SH-SY5Y (cell line): ENCODE measurements at regions not wholly inside any gene's neighbourhood (a gene's known extent, or its start where the extent isn't known, plus 50 kb on each side); places are given as distances from the start of the nearest gene placed in this dataset.

Experiments
- GATA2 ChIP-seq: IDR thresholded peaks from 2 replicates; pipeline ENCODE4 v1.6.1; 2011; ENCODE audit warnings: mild to moderate bottlenecking, low read depth, low read length
- GATA3 ChIP-seq: IDR thresholded peaks from 2 replicates; pipeline ENCODE4 v1.6.1; 2011; ENCODE audit warnings: low read depth, mild to moderate bottlenecking, low read length, moderate library complexity

GRCh38 chr7:69020536-69020935 is 577.7 kb upstream of the AUTS2 start:
- TF ChIP-seq GATA3 (no peak), GATA2 (no peak)

DNA sequence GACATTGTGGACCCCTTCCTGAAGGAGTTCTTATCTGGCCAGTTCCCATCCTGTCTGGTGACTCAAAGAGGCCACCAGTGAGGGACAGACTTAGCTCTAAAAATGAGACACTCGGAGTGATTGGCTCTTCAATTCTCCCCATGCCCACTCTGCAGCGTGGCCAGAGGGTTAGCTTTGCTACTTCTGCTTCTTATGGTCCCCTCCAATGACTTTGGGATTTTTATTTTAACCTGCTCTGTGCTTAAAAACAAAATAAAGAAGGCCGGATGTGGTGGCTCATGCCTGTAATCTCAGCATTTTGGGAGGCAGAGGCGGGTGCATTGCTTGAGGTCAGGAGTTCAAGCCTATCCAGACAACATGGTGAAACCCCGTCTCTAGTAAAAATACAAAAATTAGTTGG is 573.0 kb upstream of the AUTS2 start:
- no peak for TF ChIP-seq GATA3
- no peak for TF ChIP-seq GATA2

GRCh38 chr7:69032848-69033247 is 565.4 kb upstream of the AUTS2 start:
- TF ChIP-seq GATA2: no peak
- TF ChIP-seq GATA3: no peak

DNA sequence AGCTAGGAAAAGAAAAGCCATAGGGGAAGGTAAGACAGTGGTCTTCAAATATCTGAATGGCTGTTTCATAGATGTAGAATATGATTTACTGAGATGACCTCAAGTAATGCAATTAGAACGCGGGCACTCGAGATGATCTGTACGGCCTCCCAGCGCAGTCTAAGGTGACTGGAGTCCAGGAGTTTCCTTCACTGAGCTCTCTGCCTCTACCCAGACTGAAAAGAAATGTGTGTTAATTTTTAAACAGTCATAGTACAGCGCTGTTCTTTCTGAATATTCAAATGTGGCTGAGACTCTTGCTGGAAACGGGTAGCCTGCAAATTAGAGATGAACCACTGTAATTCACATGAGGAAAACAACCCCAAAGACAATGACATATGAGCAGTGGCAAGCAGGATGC is 562.4 kb upstream of the AUTS2 start:
- TF ChIP-seq GATA3: no peak

DNA sequence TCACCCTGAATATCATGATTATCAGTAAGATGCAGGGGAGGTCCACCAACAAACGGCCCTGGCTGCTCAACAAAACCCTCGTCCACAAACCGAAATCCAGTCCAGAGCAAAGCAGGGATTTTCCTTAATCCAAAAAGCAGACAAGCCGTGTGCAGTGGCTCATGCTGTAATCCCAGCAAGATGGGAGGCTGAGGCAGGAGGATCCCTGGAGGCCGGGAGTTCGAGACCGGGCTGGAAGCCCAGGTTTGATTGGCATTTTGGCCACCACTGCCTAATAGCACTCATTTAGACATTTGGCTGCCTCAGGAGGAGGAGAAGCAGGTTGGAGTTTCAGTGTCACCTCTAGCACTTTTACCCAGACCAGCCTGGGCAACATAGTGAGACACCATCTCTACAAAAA is 562.0 kb upstream of the AUTS2 start:
- TF ChIP-seq GATA3 (no peak), GATA2 (no peak)

- TF ChIP-seq GATA2: no peak
- TF ChIP-seq GATA3: no peak
Measured at GRCh38 chr7:69038915-69039314, 559.4 kb upstream of the AUTS2 start.

DNA sequence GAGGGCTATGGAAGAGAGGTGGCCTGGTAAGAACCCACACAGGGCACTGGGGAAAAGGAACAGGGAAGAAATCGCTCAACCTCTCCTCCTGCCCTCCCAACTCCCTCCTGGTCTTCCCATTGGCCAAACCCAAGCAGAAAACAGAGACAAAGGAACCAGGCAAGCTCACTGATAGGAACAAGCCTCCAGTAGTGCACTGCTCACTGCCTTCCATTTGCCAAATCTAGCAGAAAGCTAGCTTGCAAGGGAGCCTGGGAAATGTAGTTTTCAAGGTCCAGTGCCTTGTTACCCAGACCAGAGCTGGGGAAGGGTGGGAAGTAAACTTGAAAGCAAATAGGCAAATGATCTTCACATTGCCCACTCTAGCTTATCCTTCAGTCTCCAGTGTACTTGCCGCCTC is 556.1 kb upstream of the AUTS2 start:
- TF ChIP-seq GATA2 (no peak), GATA3 (no peak)

- TF ChIP-seq GATA3 (no peak), GATA2 (no peak)
Measured at GRCh38 chr7:69047151-69047754, 551.0 kb upstream of the AUTS2 start.

DNA sequence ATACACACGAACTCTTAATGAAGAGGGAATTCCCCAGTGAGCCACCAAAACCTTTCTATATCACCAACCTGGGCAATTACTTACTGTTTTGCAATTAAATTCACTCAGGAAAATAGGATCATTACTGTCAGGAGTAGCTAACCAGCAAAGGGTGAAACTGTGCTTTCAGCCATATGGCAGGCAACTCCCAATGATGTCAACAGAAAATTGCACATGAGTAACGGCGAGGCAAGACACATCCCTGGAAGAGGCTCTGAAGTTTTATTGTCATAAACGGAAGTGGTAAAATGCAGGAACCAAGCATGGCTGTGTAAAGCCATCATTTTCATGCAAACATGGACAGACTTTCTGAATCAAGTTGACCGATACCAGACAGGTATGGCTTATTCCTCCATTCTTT is 548.9 kb upstream of the AUTS2 start:
- TF ChIP-seq GATA2 (no peak), GATA3 (no peak)

GRCh38 chr7:69052447-69052846 is 545.8 kb upstream of the AUTS2 start:
- no peak for TF ChIP-seq GATA3
- no peak for TF ChIP-seq GATA2

DNA sequence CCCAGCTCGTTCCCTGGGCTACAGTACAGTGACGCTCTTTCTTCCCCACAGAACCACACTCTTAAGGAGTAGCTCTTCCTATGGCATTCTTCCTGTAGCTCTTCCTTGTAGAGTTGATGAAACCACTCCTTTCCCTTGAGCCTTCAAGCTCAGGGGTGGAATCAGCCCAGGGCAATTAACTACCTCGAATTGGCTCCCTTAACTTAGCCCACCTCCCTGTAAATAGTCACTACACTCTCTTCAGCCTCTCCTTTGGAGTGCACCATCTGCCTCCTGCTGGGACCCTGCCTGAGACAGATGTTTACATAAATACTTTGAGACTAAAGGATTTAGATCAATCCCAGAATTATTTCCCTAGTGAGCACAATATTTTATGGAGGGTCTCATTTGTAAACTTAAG is 537.8 kb upstream of the AUTS2 start:
- no peak for TF ChIP-seq GATA2
- no peak for TF ChIP-seq GATA3

GRCh38 chr7:69062020-69062765 is 536.1 kb upstream of the AUTS2 start:
- no peak for TF ChIP-seq GATA2
- TF ChIP-seq GATA3: no peak

- TF ChIP-seq GATA2 (no peak), GATA3 (no peak)
Measured at GRCh38 chr7:69067397-69067796, 530.9 kb upstream of the AUTS2 start.

DNA sequence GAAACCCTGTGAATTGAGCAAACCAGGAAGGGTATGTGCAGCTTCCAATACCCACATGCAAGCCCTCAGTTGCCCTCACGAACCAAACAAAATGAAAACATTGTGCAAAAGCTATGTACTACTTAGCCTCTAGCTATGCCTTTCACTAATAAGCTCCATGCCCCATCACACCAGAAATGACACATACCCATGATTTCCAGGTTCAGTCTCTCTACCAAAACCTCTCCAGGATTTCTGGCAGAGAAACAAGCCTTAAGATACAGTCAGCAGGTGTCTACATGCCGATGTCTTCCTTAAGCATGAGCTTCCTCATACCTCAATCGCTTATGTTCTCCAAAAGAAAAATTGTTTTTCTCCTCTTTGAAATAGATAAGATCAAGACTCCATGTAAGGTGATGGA is 527.8 kb upstream of the AUTS2 start:
- no peak for TF ChIP-seq GATA2
- TF ChIP-seq GATA3: no peak

DNA sequence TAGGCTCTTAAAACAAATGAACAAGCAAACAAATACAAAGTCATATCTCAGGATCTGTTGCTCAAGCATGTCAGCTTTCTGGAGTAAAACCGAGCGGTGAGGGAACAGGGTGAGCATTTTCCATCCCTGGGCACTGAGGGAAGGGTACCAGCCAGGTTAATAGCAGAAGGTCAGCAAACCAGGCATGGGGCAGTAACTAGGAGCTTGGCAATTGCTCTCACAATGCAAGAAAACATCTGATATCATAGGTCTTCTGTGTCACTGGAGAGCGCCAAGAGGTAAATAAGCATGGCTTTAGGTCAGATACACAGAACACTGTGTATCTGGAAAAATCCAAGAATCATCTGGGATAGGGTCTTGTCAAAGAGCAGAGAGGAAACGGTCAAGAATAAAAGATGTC is 521.7 kb upstream of the AUTS2 start:
- no peak for TF ChIP-seq GATA3
- no peak for TF ChIP-seq GATA2
